GM19351 (cell line): ENCODE measurements at regions not wholly inside any gene's neighbourhood (a gene's known extent, or its start where the extent isn't known, plus 50 kb on each side); places are given as distances from the start of the nearest gene placed in this dataset.
"Not testable (repeated sequence)": the region's sequence is repeated elsewhere in the genome, so short reads cannot be mapped to it uniquely, and the experiment has no call there.

Experiments used
- ATAC-seq: cut with Tn5 transposase; IDR thresholded peaks from one replicate; pipeline ENCODE4 v1.9.1; 2021; ENCODE audit warnings: mild to moderate bottlenecking, moderate library complexity; ENCODE audit not compliant: unreplicated experiment

- ATAC-seq, result no peak
Observed at GRCh38 chr4:103318327-103318726, 120.2 kb upstream of the CENPE start.

GRCh38 chr4:103308248-103308561 lies 110.1 kb upstream of the CENPE start:
- no peak for ATAC-seq

- ATAC-seq, result no peak
Observed at GRCh38 chr4:103307453-103308247, 109.5 kb upstream of the CENPE start.

- ATAC-seq, result no peak
Observed at GRCh38 chr4:103306870-103307375, 108.8 kb upstream of the CENPE start.

- ATAC-seq, result no peak
Observed at GRCh38 chr4:103305355-103305754, 107.2 kb upstream of the CENPE start.

DNA sequence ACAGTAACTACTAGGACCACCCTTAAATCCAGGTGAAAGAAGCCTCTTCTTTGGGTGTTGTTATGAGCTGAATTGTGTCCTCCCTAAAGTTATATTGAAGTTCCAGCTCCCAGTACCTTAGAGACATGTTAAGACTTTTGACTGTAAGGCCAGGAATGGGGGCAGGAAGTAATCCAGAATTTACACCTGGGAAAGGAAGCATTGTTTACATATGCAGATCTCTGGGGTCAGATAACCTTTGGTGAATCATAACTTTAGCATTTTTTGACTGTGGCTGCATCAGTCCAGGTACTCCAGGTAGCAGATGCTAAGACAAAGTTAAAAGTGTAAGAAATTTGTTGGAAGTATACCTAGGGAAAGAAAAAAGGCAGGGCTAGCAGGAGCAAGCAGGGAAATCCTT lies 104.9 kb upstream of the CENPE start:
- ATAC-seq, result no peak

GRCh38 chr4:103292959-103293358 lies 94.8 kb upstream of the CENPE start:
- no peak for ATAC-seq

DNA sequence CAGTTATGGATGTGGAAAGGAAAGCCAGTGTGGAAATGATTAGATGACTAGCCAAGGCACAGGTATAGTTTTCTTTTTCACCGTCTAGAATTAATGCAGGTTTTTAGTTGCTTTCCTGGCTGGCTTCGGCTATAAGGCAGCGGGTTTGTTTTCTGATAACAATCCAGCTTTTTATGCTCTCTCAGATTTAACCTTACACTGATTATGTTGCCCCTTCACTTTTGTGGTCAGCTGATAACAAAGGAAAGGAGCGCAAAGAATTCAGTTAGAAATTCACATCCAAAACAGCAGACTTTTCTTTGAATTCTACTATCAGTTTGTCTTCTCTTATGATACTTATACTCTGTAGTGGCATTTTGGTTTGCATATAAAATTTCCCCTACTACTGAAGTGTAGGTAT lies 94.2 kb upstream of the CENPE start:
- ATAC-seq, result no peak

DNA sequence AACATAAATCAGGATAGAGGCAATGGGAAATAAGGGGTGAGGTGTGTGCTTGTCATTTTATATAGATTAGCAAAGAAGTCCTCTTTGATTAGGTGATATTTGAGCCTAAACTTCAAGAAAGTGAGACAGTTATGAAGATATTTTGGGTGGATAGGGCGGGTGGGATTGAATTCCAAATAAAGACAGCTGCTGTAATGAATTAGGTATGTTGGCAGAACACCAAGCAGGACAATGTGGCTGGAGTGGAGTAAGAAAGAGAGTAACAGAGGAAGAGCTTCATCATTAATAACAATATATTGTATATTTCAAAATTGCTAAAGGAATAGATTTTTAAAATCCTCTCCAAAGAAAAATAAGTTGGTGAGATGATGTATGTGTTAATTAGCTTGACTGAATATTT lies 91.0 kb upstream of the CENPE start:
- ATAC-seq, result no peak

DNA sequence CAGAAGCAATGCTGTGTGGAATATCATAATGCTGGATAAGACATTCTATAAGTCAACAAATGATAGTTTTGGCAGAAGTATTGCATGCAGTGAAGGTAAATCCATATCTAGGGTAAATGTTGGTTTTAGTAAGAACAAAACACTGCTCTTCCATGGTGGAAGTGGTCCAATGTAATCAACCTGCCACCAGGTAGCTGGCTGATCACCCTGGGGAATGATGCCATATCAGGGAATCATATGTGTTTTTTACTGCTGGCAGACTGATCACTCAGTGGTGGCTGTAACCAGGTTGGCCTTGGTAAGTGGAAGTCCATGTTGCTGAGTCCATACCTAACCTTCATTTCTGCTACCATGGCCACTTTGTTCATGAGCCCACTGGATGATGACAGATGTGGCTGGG lies 74.0 kb upstream of the CENPE start:
- no peak for ATAC-seq

- no peak for ATAC-seq
Observed at GRCh38 chr4:103268746-103269145, 70.6 kb upstream of the CENPE start.

DNA sequence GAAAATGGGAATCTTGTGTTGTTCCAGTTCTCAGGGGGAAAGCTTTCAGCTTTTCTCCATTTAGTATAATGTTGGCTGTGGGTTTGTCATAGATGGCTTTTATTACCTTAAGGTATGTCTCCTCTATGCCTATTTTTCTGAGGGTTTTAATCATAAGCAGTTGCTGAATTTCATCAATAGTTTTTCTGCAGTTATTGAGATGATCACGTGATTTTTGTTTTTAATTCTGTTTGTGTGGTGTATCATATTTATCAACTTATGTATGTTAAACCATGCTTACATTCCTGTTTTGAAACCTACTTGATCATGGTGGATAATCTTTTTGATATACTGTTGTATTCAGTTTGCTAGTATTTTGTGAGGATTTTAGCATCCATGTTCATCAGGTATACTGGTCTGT lies 66.8 kb upstream of the CENPE start:
- no peak for ATAC-seq

DNA sequence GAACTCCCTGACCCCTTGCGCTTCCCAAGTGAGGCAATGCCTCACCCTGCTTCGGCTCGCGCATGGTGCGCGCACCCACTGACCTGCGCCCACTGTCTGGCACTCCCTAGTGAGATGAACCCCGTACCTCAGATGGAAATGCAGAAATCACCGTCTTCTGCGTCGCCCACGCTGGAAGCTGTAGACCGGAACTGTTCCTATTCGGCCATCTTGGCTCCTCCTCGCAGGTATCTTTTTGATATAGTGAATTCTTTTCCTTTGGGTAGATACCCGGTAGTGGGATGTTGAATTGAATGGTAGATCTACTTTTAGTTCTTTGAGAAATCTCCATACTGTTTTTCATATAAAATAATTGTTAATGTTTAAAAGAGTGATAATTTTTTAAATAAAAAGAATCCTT lies 57.9 kb upstream of the CENPE start:
- ATAC-seq, result not testable (repeated sequence)
